ENCODE measurements at regions not wholly inside any gene's neighbourhood (a gene's known extent, or its start where the extent isn't known, plus 50 kb on each side); places are given as distances from the start of the nearest gene placed in this dataset.

DNA sequence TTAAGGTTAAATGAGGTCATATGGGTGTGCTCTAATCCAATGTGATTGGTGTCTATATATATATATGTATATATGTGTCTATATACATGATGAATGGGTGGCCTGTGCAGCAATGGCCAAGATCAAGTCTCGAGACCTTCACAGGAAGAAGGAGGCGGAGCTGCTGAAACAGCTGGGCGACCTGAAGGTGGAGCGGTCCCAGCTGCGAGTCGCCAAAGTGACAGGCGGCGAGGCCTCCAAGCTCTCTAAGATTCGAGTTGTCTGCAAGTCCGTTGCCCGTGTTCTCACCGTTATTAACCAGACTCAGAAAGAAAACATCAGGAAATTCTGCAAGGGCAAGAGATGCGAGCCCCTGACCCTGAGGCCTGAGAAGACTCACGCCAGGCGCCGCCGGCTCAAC, 109.8 kb downstream of the EFNB2 start:
- DNase-seq (no peak), ATAC-seq (ENCODE audit: low read depth) (no peak)
- H2AFZ ChIP-seq (replicated peaks; ENCODE audit: low read length, poor library complexity), result no peak overlapping the region
- ChIA-PET CTCF (no interaction called here), POLR2A (ENCODE audit: unreplicated experiment) (no interaction called here)
- H4K5ac ChIP-seq (ENCODE audit: low read depth, low read length), result no peak overlapping the region
- no peaks in the 10 kb centered on the region for H3K9me3 ChIP-seq (ENCODE audit: control insufficient read depth, insufficient read depth, low read length)
- no peaks in the 10 kb centered on the region for H3K9me1 ChIP-seq (ENCODE audit: insufficient read depth, low read length)
- H2AK5ac ChIP-seq (ENCODE audit: low read depth, low read length), result no peak overlapping the region
- H3K56ac ChIP-seq (ENCODE audit: extremely low read depth, insufficient read depth, low read length), result no peak overlapping the region
- TF ChIP-seq, protein P1, sequence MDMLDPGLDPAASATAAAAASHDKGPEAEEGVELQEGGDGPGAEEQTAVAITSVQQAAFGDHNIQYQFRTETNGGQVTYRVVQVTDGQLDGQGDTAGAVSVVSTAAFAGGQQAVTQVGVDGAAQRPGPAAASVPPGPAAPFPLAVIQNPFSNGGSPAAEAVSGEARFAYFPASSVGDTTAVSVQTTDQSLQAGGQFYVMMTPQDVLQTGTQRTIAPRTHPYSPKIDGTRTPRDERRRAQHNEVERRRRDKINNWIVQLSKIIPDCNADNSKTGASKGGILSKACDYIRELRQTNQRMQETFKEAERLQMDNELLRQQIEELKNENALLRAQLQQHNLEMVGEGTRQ (IDR thresholded peaks at IDR 0.05; ENCODE audit: low read depth, low read length), result no peak
- TF ChIP-seq BHLHE40 (IDR thresholded peaks at IDR 0.05; ENCODE audit: low read depth, low read length) (no peak), RFX5 (IDR thresholded peaks at IDR 0.05; ENCODE audit: low read depth, low read length) (no peak), MXI1 (IDR thresholded peaks at IDR 0.05; ENCODE audit: borderline replicate concordance, low read depth, low read length) (no peak)
- dilution Hi-C loops (cut with HindIII; ENCODE audit: low sequenced_read_pairs, unreplicated experiment) (no loop called here), in situ Hi-C loops (cut with MboI; ENCODE audit: low sequenced_read_pairs) (no loop called here), intact Hi-C loops (cut with micrococcal nuclease) (no loop called here)
- no peak overlapping the region for H4K8ac ChIP-seq (ENCODE audit: low read depth in 2 of 2, low read length in 2 of 2)
- H3K79me1 ChIP-seq (ENCODE audit: low read depth in 1 of 2, low read length in 2 of 2), result no peaks in the 10 kb centered on the region
- no TSS peak for BruUV-seq (replicated peaks)
- no peaks in the 10 kb centered on the region for H3K4me1 ChIP-seq (ENCODE audit: control insufficient read depth, insufficient read depth, low read length)
- no peak overlapping the region for H2AK9ac ChIP-seq (replicated peaks; ENCODE audit: low read depth, low read length, poor library complexity)
- no peak overlapping the region for H3K4ac ChIP-seq (ENCODE audit: low read depth, low read length)
- H4K91ac ChIP-seq (ENCODE audit: insufficient read depth, low read depth, low read length), result no peak overlapping the region
- no peak overlapping the region for H2BK120ac ChIP-seq (ENCODE audit: low read depth, low read length)
- no peak overlapping the region for H3K4me3 ChIP-seq (ENCODE audit: insufficient read depth, low read depth, low read length)
- no peak overlapping the region for H3K9ac ChIP-seq (ENCODE audit: low read depth, low read length)
- H3K4me2 ChIP-seq (ENCODE audit: low read depth, low read length), result no peak overlapping the region
- H3K18ac ChIP-seq (ENCODE audit: low read depth, low read length), result no peak overlapping the region
- H2BK15ac ChIP-seq (ENCODE audit: low read depth, low read length), result no peak overlapping the region
- no peaks in the 10 kb centered on the region for H3K36me3 ChIP-seq (ENCODE audit: control insufficient read depth, insufficient read depth, low read length)
- H3K14ac ChIP-seq (replicated peaks; ENCODE audit: low read depth, low read length), result no peak overlapping the region
- H3K23ac ChIP-seq (ENCODE audit: low read depth, low read length), result no peak overlapping the region
- H3K27ac ChIP-seq (ENCODE audit: insufficient read depth, low read length), result no peak overlapping the region
- WGBS, 2 experiments (ENCODE audit: extremely low coverage in 2 of 2, insufficient read length in 1 of 2), result 52% methylated on average over 13 of the region's 17 CpGs; no CpG with 5 or more reads in 1 of the 2 experiments
- H2BK5ac ChIP-seq (ENCODE audit: low read depth, low read length, poor library complexity, severe bottlenecking), result no peak overlapping the region
- H4K20me1 ChIP-seq (ENCODE audit: insufficient read depth, low read length), result no peaks in the 10 kb centered on the region
- no peaks in the 10 kb centered on the region for H3K27me3 ChIP-seq (ENCODE audit: control insufficient read depth, insufficient read depth, low read length)
- no peak overlapping the region for H2BK20ac ChIP-seq (ENCODE audit: low read depth, low read length)

Data from IMR-90 (cell line).